Panc1 (cell line): ENCODE measurements at regions not wholly inside any gene's neighbourhood (a gene's known extent, or its start where the extent isn't known, plus 50 kb on each side); places are given as distances from the start of the nearest gene placed in this dataset.

Experiments
- POLR2AphosphoS5 ChIP-seq: IDR thresholded peaks from 2 replicates; pipeline ENCODE4 v1.6.1; 2012; ENCODE audit warnings: mild to moderate bottlenecking, low read depth, low read length, moderate library complexity
- SIN3A ChIP-seq: IDR thresholded peaks from 2 replicates; pipeline ENCODE4 v1.6.1; 2012; ENCODE audit warnings: low read depth, mild to moderate bottlenecking, low read length, moderate library complexity, borderline replicate concordance; ENCODE audit not compliant: insufficient read depth
- TCF7L2 ChIP-seq: IDR thresholded peaks from 2 replicates; pipeline ENCODE4 v1.6.1; 2011; ENCODE audit warnings: mild to moderate bottlenecking, low read depth, low read length, inconsistent platforms
- TF ChIP-seq, protein P1 (sequence below): fragments of 450-650 bp; IDR thresholded peaks from 2 replicates; pipeline ENCODE4 v1.5.1; 2017; ENCODE audit warnings: mild to moderate bottlenecking
- TF ChIP-seq, protein P2 (sequence below), 2 experiments: IDR thresholded peaks; 2 replicates each; pipeline ENCODE4 v1.6.1; 2011 to 2012; ENCODE audit warnings: low read depth in 2 of 2, control low read depth in 1 of 2, low read length in 1 of 2, mild to moderate bottlenecking in 1 of 2, moderate library complexity in 1 of 2; ENCODE audit not compliant: insufficient read depth in 1 of 2

DNA sequence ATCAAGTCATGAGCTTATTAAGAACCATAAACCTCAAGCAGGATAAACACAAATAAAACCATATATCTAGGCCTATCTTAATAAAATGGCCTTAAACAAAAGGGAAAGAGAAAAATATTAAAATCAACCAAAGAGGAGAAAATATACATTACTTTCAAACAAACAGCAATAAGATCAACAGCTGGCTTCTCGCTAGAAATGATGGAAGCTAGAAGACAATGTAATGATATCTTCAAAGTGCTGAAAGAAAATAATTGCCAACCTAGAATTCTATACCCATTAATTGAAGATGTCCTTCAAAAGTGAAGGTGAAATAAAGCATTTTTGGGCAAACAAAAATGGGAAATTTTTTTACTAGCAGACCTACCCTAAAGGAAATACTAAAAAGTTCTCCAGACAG lies 142.9 kb upstream of the PODXL start:
- TF ChIP-seq, protein P1, sequence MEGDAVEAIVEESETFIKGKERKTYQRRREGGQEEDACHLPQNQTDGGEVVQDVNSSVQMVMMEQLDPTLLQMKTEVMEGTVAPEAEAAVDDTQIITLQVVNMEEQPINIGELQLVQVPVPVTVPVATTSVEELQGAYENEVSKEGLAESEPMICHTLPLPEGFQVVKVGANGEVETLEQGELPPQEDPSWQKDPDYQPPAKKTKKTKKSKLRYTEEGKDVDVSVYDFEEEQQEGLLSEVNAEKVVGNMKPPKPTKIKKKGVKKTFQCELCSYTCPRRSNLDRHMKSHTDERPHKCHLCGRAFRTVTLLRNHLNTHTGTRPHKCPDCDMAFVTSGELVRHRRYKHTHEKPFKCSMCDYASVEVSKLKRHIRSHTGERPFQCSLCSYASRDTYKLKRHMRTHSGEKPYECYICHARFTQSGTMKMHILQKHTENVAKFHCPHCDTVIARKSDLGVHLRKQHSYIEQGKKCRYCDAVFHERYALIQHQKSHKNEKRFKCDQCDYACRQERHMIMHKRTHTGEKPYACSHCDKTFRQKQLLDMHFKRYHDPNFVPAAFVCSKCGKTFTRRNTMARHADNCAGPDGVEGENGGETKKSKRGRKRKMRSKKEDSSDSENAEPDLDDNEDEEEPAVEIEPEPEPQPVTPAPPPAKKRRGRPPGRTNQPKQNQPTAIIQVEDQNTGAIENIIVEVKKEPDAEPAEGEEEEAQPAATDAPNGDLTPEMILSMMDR = no peak
- TF ChIP-seq SIN3A (no peak), POLR2AphosphoS5 (no peak), TCF7L2 (no peak)
- TF ChIP-seq, protein P2, sequence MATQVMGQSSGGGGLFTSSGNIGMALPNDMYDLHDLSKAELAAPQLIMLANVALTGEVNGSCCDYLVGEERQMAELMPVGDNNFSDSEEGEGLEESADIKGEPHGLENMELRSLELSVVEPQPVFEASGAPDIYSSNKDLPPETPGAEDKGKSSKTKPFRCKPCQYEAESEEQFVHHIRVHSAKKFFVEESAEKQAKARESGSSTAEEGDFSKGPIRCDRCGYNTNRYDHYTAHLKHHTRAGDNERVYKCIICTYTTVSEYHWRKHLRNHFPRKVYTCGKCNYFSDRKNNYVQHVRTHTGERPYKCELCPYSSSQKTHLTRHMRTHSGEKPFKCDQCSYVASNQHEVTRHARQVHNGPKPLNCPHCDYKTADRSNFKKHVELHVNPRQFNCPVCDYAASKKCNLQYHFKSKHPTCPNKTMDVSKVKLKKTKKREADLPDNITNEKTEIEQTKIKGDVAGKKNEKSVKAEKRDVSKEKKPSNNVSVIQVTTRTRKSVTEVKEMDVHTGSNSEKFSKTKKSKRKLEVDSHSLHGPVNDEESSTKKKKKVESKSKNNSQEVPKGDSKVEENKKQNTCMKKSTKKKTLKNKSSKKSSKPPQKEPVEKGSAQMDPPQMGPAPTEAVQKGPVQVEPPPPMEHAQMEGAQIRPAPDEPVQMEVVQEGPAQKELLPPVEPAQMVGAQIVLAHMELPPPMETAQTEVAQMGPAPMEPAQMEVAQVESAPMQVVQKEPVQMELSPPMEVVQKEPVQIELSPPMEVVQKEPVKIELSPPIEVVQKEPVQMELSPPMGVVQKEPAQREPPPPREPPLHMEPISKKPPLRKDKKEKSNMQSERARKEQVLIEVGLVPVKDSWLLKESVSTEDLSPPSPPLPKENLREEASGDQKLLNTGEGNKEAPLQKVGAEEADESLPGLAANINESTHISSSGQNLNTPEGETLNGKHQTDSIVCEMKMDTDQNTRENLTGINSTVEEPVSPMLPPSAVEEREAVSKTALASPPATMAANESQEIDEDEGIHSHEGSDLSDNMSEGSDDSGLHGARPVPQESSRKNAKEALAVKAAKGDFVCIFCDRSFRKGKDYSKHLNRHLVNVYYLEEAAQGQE (IDR thresholded peaks at IDR 0.05; ENCODE audit: insufficient read depth in 1 of 2, low read depth in 2 of 2, low read length in 1 of 2) = no peak
